ENCODE measurements at regions not wholly inside any gene's neighbourhood (a gene's known extent, or its start where the extent isn't known, plus 50 kb on each side); places are given as distances from the start of the nearest gene placed in this dataset.

GRCh38 chr3:132881756-132882409, 156.3 kb upstream of the TMEM108 start:
- TF ChIP-seq CTCF (IDR thresholded peaks at IDR 0.05), result no peak
- TF ChIP-seq POLR2A (IDR thresholded peaks at IDR 0.05), result no peak
- no peak for TF ChIP-seq POLR2AphosphoS5 (IDR thresholded peaks at IDR 0.05; ENCODE audit: insufficient read depth in 1 of 2, low read depth in 1 of 2)
